ENCODE measurements at regions not wholly inside any gene's neighbourhood (a gene's known extent, or its start where the extent isn't known, plus 50 kb on each side); places are given as distances from the start of the nearest gene placed in this dataset.

GRCh38 chrX:3230496-3230895 lies 116.0 kb downstream of the MXRA5 start:
- no peaks in the 10 kb centered on the region for H3K9me1 ChIP-seq (ENCODE audit: control insufficient read depth, extremely low read depth, insufficient read depth, low read length)
- FAIRE-seq (no peak), DNase-seq (ENCODE audit: low read depth, low spot score) (no peak)
- no peaks in the 10 kb centered on the region for H3K79me2 ChIP-seq (ENCODE audit: control insufficient read depth, insufficient read depth, low read length)
- no peaks in the 10 kb centered on the region for H3K27me3 ChIP-seq (ENCODE audit: control insufficient read depth, extremely low read depth, insufficient read depth, low read length)
- no peak overlapping the region for H2AFZ ChIP-seq (ENCODE audit: control insufficient read depth, low read length)
- H3K27ac ChIP-seq (ENCODE audit: control insufficient read depth, insufficient read depth, low read length), result no peak overlapping the region
- no peak overlapping the region for H3K4me3 ChIP-seq (ENCODE audit: control insufficient read depth in 2 of 3, extremely low read depth in 1 of 3, insufficient read depth in 2 of 3, low read depth in 1 of 3, low read length in 3 of 3)
- dilution Hi-C loops (cut with MboI; ENCODE audit: extremely low pct_ligation_motif_present, low sequenced_read_pairs), result no loop called here
- no peak overlapping the region for H3K9ac ChIP-seq (ENCODE audit: control insufficient read depth, extremely low read depth, insufficient read depth, low read length)
- TF ChIP-seq EZH2 (IDR thresholded peaks at IDR 0.05; ENCODE audit: low read length) (no peak), CTCF (optimal IDR thresholded peaks at IDR 0.05 in 1 of 3, IDR thresholded peaks at IDR 0.05 in 1 of 3, conservative IDR thresholded peaks at IDR 0.05 in 1 of 3; ENCODE audit: extremely low read depth in 1 of 3, insufficient read depth in 2 of 3, low read length in 3 of 3) (no peak)
- no peaks in the 10 kb centered on the region for H3K9me3 ChIP-seq (ENCODE audit: control insufficient read depth, low read depth, low read length)
- H3K4me2 ChIP-seq (ENCODE audit: control insufficient read depth, extremely low read depth, insufficient read depth, low read depth, low read length), result no peak overlapping the region
- H3K4me1 ChIP-seq (ENCODE audit: control insufficient read depth, extremely low read depth, insufficient read depth, low read length), result no peaks in the 10 kb centered on the region
- no peaks in the 10 kb centered on the region for H3K36me3 ChIP-seq (ENCODE audit: control insufficient read depth in 2 of 2, extremely low read depth in 1 of 2, insufficient read depth in 2 of 2, low read length in 2 of 2)
- H4K20me1 ChIP-seq (ENCODE audit: control insufficient read depth, extremely low read depth, insufficient read depth, low read length), result no peaks in the 10 kb centered on the region

DNA sequence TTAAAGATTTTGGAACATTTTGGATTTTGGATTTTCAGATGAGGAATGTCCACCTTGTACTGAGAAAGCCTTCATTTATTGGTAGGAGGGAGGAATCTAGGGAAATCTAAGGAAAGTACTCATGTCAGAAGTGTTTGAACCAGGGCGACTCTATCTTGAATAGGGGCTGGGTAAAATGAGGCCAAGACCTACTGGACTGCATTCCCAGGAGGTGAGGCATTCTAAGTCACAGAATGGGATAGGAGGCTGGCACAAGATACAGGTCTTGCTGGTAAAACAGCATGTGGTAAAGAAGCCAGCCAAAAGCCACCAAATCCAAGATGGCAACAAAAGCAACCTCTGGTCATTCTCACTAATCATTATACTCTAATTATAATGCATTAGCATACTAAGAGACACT lies 118.9 kb downstream of the MXRA5 start:
- Histone ChIP-seq H3K27ac (ENCODE audit: control insufficient read depth, insufficient read depth, low read length) (no peak overlapping the region), H4K20me1 (ENCODE audit: control insufficient read depth, extremely low read depth, insufficient read depth, low read length) (no peaks in the 10 kb centered on the region), H3K9me3 (ENCODE audit: control insufficient read depth, low read depth, low read length) (no peaks in the 10 kb centered on the region), H3K27me3 (ENCODE audit: control insufficient read depth, extremely low read depth, insufficient read depth, low read length) (no peaks in the 10 kb centered on the region), H3K36me3 (ENCODE audit: control insufficient read depth in 2 of 2, extremely low read depth in 1 of 2, insufficient read depth in 2 of 2, low read length in 2 of 2) (no peaks in the 10 kb centered on the region), H2AFZ (ENCODE audit: control insufficient read depth, low read length) (no peak overlapping the region), H3K4me3 (ENCODE audit: control insufficient read depth in 2 of 3, extremely low read depth in 1 of 3, insufficient read depth in 2 of 3, low read depth in 1 of 3, low read length in 3 of 3) (no peak overlapping the region), H3K4me2 (ENCODE audit: control insufficient read depth, extremely low read depth, insufficient read depth, low read depth, low read length) (no peak overlapping the region), H3K4me1 (ENCODE audit: control insufficient read depth, extremely low read depth, insufficient read depth, low read length) (no peaks in the 10 kb centered on the region), H3K9ac (ENCODE audit: control insufficient read depth, extremely low read depth, insufficient read depth, low read length) (no peak overlapping the region), H3K9me1 (ENCODE audit: control insufficient read depth, extremely low read depth, insufficient read depth, low read length) (no peaks in the 10 kb centered on the region), H3K79me2 (ENCODE audit: control insufficient read depth, insufficient read depth, low read length) (no peaks in the 10 kb centered on the region)
- DNase-seq (ENCODE audit: low read depth, low spot score), result no peak
- TF ChIP-seq CTCF (optimal IDR thresholded peaks at IDR 0.05 in 1 of 3, IDR thresholded peaks at IDR 0.05 in 1 of 3, conservative IDR thresholded peaks at IDR 0.05 in 1 of 3; ENCODE audit: extremely low read depth in 1 of 3, insufficient read depth in 2 of 3, low read length in 3 of 3), result no peak
- TF ChIP-seq EZH2 (IDR thresholded peaks at IDR 0.05; ENCODE audit: low read length), result no peak
- dilution Hi-C loops (cut with MboI; ENCODE audit: extremely low pct_ligation_motif_present, low sequenced_read_pairs), result no loop called here
- no peak for FAIRE-seq
